SJCRH30 (cell line): ENCODE measurements at regions not wholly inside any gene's neighbourhood (a gene's known extent, or its start where the extent isn't known, plus 50 kb on each side); places are given as distances from the start of the nearest gene placed in this dataset.

Experiments
- DNase-seq, 2 experiments: peaks; one replicate each; pipeline ENCODE4 v3.0.0-alpha.2; 2015 to 2020
- H3K27ac ChIP-seq: fragments of 250-450 bp; sonication (Bioruptor Pico); 2 replicates; pipeline ENCODE4 v1.5.1; 2020; ENCODE audit warnings: mild to moderate bottlenecking, moderate library complexity
- H3K27me3 ChIP-seq: fragments of 250-450 bp; sonication (Bioruptor Pico); 2 replicates; pipeline ENCODE4 v1.5.1; 2020; ENCODE audit warnings: mild to moderate bottlenecking, moderate library complexity
- H3K36me3 ChIP-seq: fragments of 250-450 bp; sonication (Bioruptor Pico); 2 replicates; pipeline ENCODE4 v1.5.1; 2020; ENCODE audit warnings: mild to moderate bottlenecking, moderate library complexity
- H3K4me1 ChIP-seq: fragments of 250-450 bp; sonication (Bioruptor Pico); 2 replicates; pipeline ENCODE4 v1.5.1; 2020; ENCODE audit warnings: mild to moderate bottlenecking, moderate library complexity
- H3K4me3 ChIP-seq: fragments of 250-450 bp; sonication (Bioruptor Pico); 2 replicates; pipeline ENCODE4 v1.5.1; 2020; ENCODE audit warnings: mild to moderate bottlenecking, moderate library complexity
- H3K9me3 ChIP-seq: fragments of 250-450 bp; sonication (Bioruptor Pico); replicated peaks from 2 replicates; pipeline ENCODE4 v1.5.1; 2020; ENCODE audit warnings: mild to moderate bottlenecking, moderate library complexity

GRCh38 chr3:137264843-137265330 lies 307.1 kb downstream of the IL20RB start:
- peak overlapping the region; percentile 81 for H3K27ac ChIP-seq
- no peak for DNase-seq
- peaks cover 16% of the 10 kb centered on the region for H3K4me1 ChIP-seq
- no peak overlapping the region; the same call in 1 of the 2 replicates for H3K4me3 ChIP-seq
- no peaks in the 10 kb centered on the region for H3K36me3 ChIP-seq
- no peaks in the 10 kb centered on the region for H3K27me3 ChIP-seq
- H3K9me3 ChIP-seq: no peaks in the 10 kb centered on the region

GRCh38 chr3:137282871-137283270 lies 325.1 kb downstream of the IL20RB start:
- DNase-seq: no peak
- no peak overlapping the region for H3K27ac ChIP-seq
- H3K9me3 ChIP-seq: no peaks in the 10 kb centered on the region; the same call in 1 of the 2 replicates
- no peaks in the 10 kb centered on the region for H3K36me3 ChIP-seq
- H3K4me3 ChIP-seq: no peak overlapping the region
- H3K4me1 ChIP-seq: no peaks in the 10 kb centered on the region
- no peaks in the 10 kb centered on the region for H3K27me3 ChIP-seq

- no peaks in the 10 kb centered on the region for H3K36me3 ChIP-seq
- H3K4me1 ChIP-seq: peaks cover 2% of the 10 kb centered on the region
- no peak overlapping the region for H3K4me3 ChIP-seq
- H3K9me3 ChIP-seq: no peaks in the 10 kb centered on the region
- H3K27ac ChIP-seq: no peak overlapping the region
- DNase-seq: no peak
- H3K27me3 ChIP-seq: no peaks in the 10 kb centered on the region
Measured at GRCh38 chr3:137285924-137286323, 328.1 kb downstream of the IL20RB start.

GRCh38 chr3:137293086-137293485 lies 335.3 kb downstream of the IL20RB start:
- Histone ChIP-seq H3K4me1 (peaks cover 42% of the 10 kb centered on the region), H3K36me3 (no peaks in the 10 kb centered on the region), H3K27ac (peak overlapping the region; percentile 95), H3K27me3 (no peaks in the 10 kb centered on the region), H3K9me3 (no peaks in the 10 kb centered on the region), H3K4me3 (no peak overlapping the region)
- peak; percentile 77 to 95 for DNase-seq

- H3K4me1 ChIP-seq: peaks cover 42% of the 10 kb centered on the region
- no peaks in the 10 kb centered on the region for H3K27me3 ChIP-seq
- H3K9me3 ChIP-seq: no peaks in the 10 kb centered on the region
- peak overlapping the region; percentile 95 for H3K27ac ChIP-seq
- peak; percentile 91 to 96 for DNase-seq
- H3K36me3 ChIP-seq: no peaks in the 10 kb centered on the region
- peak overlapping the region; percentile 6; the same call in 1 of the 2 replicates for H3K4me3 ChIP-seq
Measured at GRCh38 chr3:137294139-137294538, 336.4 kb downstream of the IL20RB start.

- no peaks in the 10 kb centered on the region for H3K9me3 ChIP-seq
- peaks cover 42% of the 10 kb centered on the region for H3K4me1 ChIP-seq
- DNase-seq: no peak
- H3K4me3 ChIP-seq: peak overlapping the region; percentile 6; the same call in 1 of the 2 replicates
- H3K27me3 ChIP-seq: no peaks in the 10 kb centered on the region
- H3K27ac ChIP-seq: peak overlapping the region; percentile 95
- H3K36me3 ChIP-seq: no peaks in the 10 kb centered on the region
Measured at GRCh38 chr3:137294839-137295238, 337.1 kb downstream of the IL20RB start.

GRCh38 chr3:137295336-137295735 lies 337.6 kb downstream of the IL20RB start:
- DNase-seq: no peak
- no peaks in the 10 kb centered on the region for H3K9me3 ChIP-seq

GRCh38 chr3:137296116-137296515 lies 338.3 kb downstream of the IL20RB start:
- DNase-seq: no peak
- no peak overlapping the region for H3K27ac ChIP-seq
- no peaks in the 10 kb centered on the region for H3K9me3 ChIP-seq
- peaks cover 38% of the 10 kb centered on the region for H3K4me1 ChIP-seq
- no peaks in the 10 kb centered on the region for H3K36me3 ChIP-seq
- no peaks in the 10 kb centered on the region for H3K27me3 ChIP-seq
- no peak overlapping the region for H3K4me3 ChIP-seq

More at GRCh38 chr3:137295336-137295735, 337.6 kb downstream of the IL20RB start:
- Histone ChIP-seq H3K27ac (no peak overlapping the region; the same call in 1 of the 2 replicates), H3K36me3 (no peaks in the 10 kb centered on the region), H3K4me3 (no peak overlapping the region), H3K4me1 (peaks cover 42% of the 10 kb centered on the region), H3K27me3 (no peaks in the 10 kb centered on the region)

- peak in 1 of 2 experiments; percentile 27 for DNase-seq
Measured at GRCh38 chr3:137297770-137298169, 340.0 kb downstream of the IL20RB start.

GRCh38 chr3:137300703-137301102 lies 342.9 kb downstream of the IL20RB start:
- H3K27me3 ChIP-seq: no peaks in the 10 kb centered on the region
- H3K4me3 ChIP-seq: no peak overlapping the region
- H3K36me3 ChIP-seq: no peaks in the 10 kb centered on the region
- H3K27ac ChIP-seq: no peak overlapping the region
- H3K4me1 ChIP-seq: peaks cover 7% of the 10 kb centered on the region
- no peaks in the 10 kb centered on the region for H3K9me3 ChIP-seq
- DNase-seq: no peak

More at GRCh38 chr3:137297770-137298169, 340.0 kb downstream of the IL20RB start:
- no peaks in the 10 kb centered on the region for H3K9me3 ChIP-seq
- no peaks in the 10 kb centered on the region for H3K27me3 ChIP-seq
- H3K4me3 ChIP-seq: no peak overlapping the region
- no peak overlapping the region for H3K27ac ChIP-seq
- no peaks in the 10 kb centered on the region for H3K36me3 ChIP-seq
- H3K4me1 ChIP-seq: peaks cover 28% of the 10 kb centered on the region

GRCh38 chr3:137304313-137305056 lies 346.7 kb downstream of the IL20RB start:
- H3K4me1 ChIP-seq: peaks cover 7% of the 10 kb centered on the region
- H3K27ac ChIP-seq: no peak overlapping the region
- peak in 1 of 2 experiments; percentile 51 for DNase-seq
- H3K9me3 ChIP-seq: no peaks in the 10 kb centered on the region
- no peak overlapping the region for H3K4me3 ChIP-seq
- H3K27me3 ChIP-seq: no peaks in the 10 kb centered on the region
- H3K36me3 ChIP-seq: no peaks in the 10 kb centered on the region

GRCh38 chr3:137324114-137324513 lies 366.3 kb downstream of the IL20RB start:
- peaks cover 9% of the 10 kb centered on the region; the same call in 1 of the 2 replicates for H3K9me3 ChIP-seq
- H3K4me1 ChIP-seq: no peaks in the 10 kb centered on the region
- H3K27ac ChIP-seq: no peak overlapping the region
- DNase-seq: no peak
- no peaks in the 10 kb centered on the region for H3K36me3 ChIP-seq
- H3K4me3 ChIP-seq: no peak overlapping the region
- H3K27me3 ChIP-seq: no peaks in the 10 kb centered on the region

GRCh38 chr3:137325170-137325569 lies 367.4 kb downstream of the IL20RB start:
- DNase-seq: no peak
- Histone ChIP-seq H3K9me3 (peaks cover 9% of the 10 kb centered on the region; the same call in 1 of the 2 replicates), H3K36me3 (no peaks in the 10 kb centered on the region), H3K27ac (no peak overlapping the region), H3K27me3 (no peaks in the 10 kb centered on the region), H3K4me1 (no peaks in the 10 kb centered on the region), H3K4me3 (no peak overlapping the region)

- no peak for DNase-seq
- Histone ChIP-seq H3K27me3 (no peaks in the 10 kb centered on the region), H3K9me3 (peaks cover 9% of the 10 kb centered on the region; the same call in 1 of the 2 replicates), H3K4me1 (no peaks in the 10 kb centered on the region), H3K4me3 (no peak overlapping the region), H3K27ac (no peak overlapping the region), H3K36me3 (no peaks in the 10 kb centered on the region)
Measured at GRCh38 chr3:137325934-137326333, 368.2 kb downstream of the IL20RB start.

GRCh38 chr3:137329594-137329993 lies 371.8 kb downstream of the IL20RB start:
- no peak for DNase-seq
- Histone ChIP-seq H3K4me1 (no peaks in the 10 kb centered on the region), H3K27ac (no peak overlapping the region), H3K27me3 (no peaks in the 10 kb centered on the region), H3K4me3 (no peak overlapping the region), H3K9me3 (no peaks in the 10 kb centered on the region; the same call in 1 of the 2 replicates), H3K36me3 (no peaks in the 10 kb centered on the region)
